Subcutaneous adipose tissue (tissue), 1 donor: ENCODE measurements at regions not wholly inside any gene's neighbourhood (a gene's known extent, or its start where the extent isn't known, plus 50 kb on each side); places are given as distances from the start of the nearest gene placed in this dataset.

Source experiments
- TF ChIP-seq, protein P1 (sequence below): fragments of 450-650 bp; IDR thresholded peaks from one replicate; pipeline ENCODE4 v1.5.1; 2016; ENCODE audit warnings: low read depth, mild to moderate bottlenecking, control low read depth, antibody characterized with exemption, moderate library complexity

- TF ChIP-seq, protein P1, sequence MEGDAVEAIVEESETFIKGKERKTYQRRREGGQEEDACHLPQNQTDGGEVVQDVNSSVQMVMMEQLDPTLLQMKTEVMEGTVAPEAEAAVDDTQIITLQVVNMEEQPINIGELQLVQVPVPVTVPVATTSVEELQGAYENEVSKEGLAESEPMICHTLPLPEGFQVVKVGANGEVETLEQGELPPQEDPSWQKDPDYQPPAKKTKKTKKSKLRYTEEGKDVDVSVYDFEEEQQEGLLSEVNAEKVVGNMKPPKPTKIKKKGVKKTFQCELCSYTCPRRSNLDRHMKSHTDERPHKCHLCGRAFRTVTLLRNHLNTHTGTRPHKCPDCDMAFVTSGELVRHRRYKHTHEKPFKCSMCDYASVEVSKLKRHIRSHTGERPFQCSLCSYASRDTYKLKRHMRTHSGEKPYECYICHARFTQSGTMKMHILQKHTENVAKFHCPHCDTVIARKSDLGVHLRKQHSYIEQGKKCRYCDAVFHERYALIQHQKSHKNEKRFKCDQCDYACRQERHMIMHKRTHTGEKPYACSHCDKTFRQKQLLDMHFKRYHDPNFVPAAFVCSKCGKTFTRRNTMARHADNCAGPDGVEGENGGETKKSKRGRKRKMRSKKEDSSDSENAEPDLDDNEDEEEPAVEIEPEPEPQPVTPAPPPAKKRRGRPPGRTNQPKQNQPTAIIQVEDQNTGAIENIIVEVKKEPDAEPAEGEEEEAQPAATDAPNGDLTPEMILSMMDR, result no peak
Measured at GRCh38 chr17:62167076-62167475, 102.0 kb upstream of the MED13 start.

- TF ChIP-seq, protein P1, result no peak
Measured at GRCh38 chr17:62164747-62165722, 100.0 kb upstream of the MED13 start.

DNA sequence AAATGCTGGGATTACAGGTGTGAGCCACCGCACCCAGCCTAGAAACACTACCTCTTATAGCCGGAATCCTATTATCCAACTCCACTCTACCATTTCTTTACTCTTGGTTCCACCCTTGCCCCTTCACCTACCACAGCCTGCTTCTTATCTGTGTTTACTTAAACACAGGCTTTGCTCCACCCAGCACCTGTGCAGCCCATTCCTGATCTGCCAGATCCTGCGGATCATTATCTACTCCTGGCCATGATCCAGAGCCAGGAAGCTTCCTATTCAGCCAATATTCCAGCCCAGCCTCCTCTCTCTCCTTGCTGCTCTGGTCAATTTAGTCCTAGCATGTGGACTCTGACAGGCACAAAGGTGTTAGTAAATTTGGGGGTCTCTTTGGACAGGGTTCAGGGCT, 98.8 kb upstream of the MED13 start:
- TF ChIP-seq, protein P1, result no peak

DNA sequence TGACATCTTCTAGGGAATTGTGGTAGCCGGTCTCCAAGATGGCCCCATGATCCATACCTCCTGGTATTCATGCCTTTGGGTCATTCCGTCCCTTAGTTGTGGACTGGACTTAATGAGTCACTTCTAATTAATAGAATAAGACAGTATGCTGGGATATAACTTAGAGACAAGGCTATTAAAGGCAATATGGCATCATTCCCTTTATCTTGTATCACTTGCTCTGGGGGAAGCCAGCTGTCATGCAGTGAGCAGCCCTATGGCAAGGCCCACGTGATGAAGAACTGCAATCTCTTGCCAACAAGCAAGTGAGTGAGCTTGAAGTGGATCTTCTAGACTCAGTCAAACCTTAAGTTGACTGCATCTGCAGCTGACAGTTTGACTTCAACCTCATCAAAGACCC, 97.8 kb upstream of the MED13 start:
- TF ChIP-seq, protein P1, result no peak

- TF ChIP-seq, protein P1, result no peak
Measured at GRCh38 chr17:62161405-62162148, 96.5 kb upstream of the MED13 start.

GRCh38 chr17:62160816-62161215, 95.7 kb upstream of the MED13 start:
- TF ChIP-seq, protein P1, result no peak

DNA sequence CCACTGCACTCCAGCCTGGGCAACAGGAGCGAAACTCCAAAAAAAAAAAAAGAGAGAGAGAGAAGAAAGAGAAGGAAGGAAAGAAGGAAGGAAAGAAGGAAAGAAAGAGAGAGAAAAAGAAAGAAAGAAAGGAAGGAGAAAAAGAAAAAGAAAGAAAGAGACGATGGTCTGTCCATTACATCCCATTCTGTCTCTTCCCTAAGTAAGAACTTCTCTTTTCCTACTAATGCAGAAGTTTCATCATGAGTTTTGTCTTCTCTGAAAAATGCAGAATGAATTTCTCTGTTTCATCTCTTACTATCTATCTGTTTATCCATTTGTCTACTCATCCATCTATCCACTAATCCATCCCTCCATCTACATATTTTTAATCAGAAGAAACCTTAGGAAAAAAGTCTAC, 94.9 kb upstream of the MED13 start:
- TF ChIP-seq, protein P1, result no peak
